ENCODE measurements at regions not wholly inside any gene's neighbourhood (a gene's known extent, or its start where the extent isn't known, plus 50 kb on each side); places are given as distances from the start of the nearest gene placed in this dataset.

DNA sequence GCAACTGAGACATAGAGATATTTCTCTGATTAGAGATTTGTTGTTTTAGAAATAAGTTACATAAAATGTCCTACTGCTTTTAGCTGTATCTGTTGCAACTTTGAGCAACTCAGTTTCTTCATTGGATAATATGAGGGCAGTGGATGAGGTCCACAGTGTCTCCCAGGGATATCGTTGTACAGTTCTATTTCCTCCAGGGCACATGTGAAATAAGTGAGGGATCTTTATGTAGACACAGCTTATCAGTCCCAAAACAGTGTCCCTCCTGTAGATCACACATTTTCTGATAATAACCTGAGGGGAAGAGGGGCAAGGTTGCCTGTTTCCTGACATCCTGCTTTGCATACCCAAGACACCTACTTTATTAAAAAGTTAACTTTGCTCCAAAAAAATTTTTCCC is 1231.2 kb upstream of the ZEB2 start (continued):
- TF ChIP-seq, protein P1, sequence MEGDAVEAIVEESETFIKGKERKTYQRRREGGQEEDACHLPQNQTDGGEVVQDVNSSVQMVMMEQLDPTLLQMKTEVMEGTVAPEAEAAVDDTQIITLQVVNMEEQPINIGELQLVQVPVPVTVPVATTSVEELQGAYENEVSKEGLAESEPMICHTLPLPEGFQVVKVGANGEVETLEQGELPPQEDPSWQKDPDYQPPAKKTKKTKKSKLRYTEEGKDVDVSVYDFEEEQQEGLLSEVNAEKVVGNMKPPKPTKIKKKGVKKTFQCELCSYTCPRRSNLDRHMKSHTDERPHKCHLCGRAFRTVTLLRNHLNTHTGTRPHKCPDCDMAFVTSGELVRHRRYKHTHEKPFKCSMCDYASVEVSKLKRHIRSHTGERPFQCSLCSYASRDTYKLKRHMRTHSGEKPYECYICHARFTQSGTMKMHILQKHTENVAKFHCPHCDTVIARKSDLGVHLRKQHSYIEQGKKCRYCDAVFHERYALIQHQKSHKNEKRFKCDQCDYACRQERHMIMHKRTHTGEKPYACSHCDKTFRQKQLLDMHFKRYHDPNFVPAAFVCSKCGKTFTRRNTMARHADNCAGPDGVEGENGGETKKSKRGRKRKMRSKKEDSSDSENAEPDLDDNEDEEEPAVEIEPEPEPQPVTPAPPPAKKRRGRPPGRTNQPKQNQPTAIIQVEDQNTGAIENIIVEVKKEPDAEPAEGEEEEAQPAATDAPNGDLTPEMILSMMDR (conservative IDR thresholded peaks at IDR 0.05; ENCODE audit: low read depth in 2 of 2), result no peak
- TF ChIP-seq ZNF114 (CRISPR knock-in tag; IDR thresholded peaks at IDR 0.05) (no peak), POLR2AphosphoS5 (IDR thresholded peaks at IDR 0.05; ENCODE audit: low read depth) (no peak), CREB1 (CRISPR knock-in tag; IDR thresholded peaks at IDR 0.05; ENCODE audit: low read depth) (no peak), JUNB (IDR thresholded peaks at IDR 0.05; ENCODE audit: unreplicated experiment) (no peak), STAT1 (IDR thresholded peaks at IDR 0.05; ENCODE audit: unreplicated experiment) (no peak), EZH2phosphoT487 (IDR thresholded peaks at IDR 0.05; ENCODE audit: unreplicated experiment) (no peak)

DNA sequence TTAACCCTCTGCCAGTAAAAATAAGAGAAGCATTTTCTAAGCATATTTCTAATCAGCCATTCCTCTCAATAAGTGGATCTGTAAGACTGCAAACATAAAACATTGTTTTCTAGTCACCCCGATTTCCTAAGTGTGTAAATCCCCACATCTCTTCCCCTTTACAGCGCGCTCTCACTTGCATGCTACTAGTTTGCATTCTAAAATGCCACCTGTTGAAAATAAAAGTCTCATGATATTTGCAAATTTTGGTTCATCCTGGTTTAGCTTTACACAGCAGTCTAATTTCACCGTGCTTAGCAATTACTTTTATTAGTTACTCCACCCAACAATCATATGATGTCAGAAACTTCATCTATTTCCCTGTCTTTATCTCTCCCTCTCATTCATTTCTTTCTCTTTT is 1230.7 kb upstream of the ZEB2 start:
- no peaks in the 10 kb centered on the region for H3K36me3 ChIP-seq (ENCODE audit: insufficient read depth)
- H3K27ac ChIP-seq (ENCODE audit: low read depth), result no peak overlapping the region
- Mint-ChIP-seq H3K27me3 (ENCODE audit: insufficient read depth, low read depth, poor library complexity) (no peaks in the 10 kb centered on the region), H3K36me3 (ENCODE audit: low read depth) (no peaks in the 10 kb centered on the region), H3K27ac (peak overlapping the region; percentile 0; the same call in 1 of the 2 replicates), H3K9me3 (no peaks in the 10 kb centered on the region), H3K4me3 (no peak overlapping the region), H3K4me1 (peaks cover 18% of the 10 kb centered on the region)
- H3K79me2 ChIP-seq (replicated peaks; ENCODE audit: insufficient read depth), result no peaks in the 10 kb centered on the region
- no peak for ATAC-seq
- no peaks in the 10 kb centered on the region for H4K20me1 ChIP-seq (replicated peaks; ENCODE audit: insufficient read depth)
- peaks cover 17% of the 10 kb centered on the region for H3K4me1 ChIP-seq (ENCODE audit: insufficient read depth)
- no peak overlapping the region for H3K4me2 ChIP-seq
- H3K4me3 ChIP-seq, result no peak overlapping the region
- DNase-seq (ENCODE audit: low spot score), result no peak
- H2AFZ ChIP-seq, result no peak overlapping the region
- H3K27me3 ChIP-seq (ENCODE audit: insufficient read depth), result no peaks in the 10 kb centered on the region
- H3F3A ChIP-seq (replicated peaks; ENCODE audit: low read depth), result no peaks in the 10 kb centered on the region
- no peaks in the 10 kb centered on the region for H3K9me2 ChIP-seq (ENCODE audit: insufficient read depth)
- TF ChIP-seq, protein P2, sequence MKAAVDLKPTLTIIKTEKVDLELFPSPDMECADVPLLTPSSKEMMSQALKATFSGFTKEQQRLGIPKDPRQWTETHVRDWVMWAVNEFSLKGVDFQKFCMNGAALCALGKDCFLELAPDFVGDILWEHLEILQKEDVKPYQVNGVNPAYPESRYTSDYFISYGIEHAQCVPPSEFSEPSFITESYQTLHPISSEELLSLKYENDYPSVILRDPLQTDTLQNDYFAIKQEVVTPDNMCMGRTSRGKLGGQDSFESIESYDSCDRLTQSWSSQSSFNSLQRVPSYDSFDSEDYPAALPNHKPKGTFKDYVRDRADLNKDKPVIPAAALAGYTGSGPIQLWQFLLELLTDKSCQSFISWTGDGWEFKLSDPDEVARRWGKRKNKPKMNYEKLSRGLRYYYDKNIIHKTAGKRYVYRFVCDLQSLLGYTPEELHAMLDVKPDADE (IDR thresholded peaks at IDR 0.05), result no peak
- TF ChIP-seq EZH2phosphoT487 (IDR thresholded peaks at IDR 0.05; ENCODE audit: unreplicated experiment), result no peak
- no peak for TF ChIP-seq ZNF114 (CRISPR knock-in tag; IDR thresholded peaks at IDR 0.05)
- TF ChIP-seq EZH2 (IDR thresholded peaks at IDR 0.05; ENCODE audit: low read depth, unreplicated experiment), result no peak
- TF ChIP-seq, protein P1 (conservative IDR thresholded peaks at IDR 0.05; ENCODE audit: low read depth in 2 of 2), result no peak
- TF ChIP-seq STAT1 (IDR thresholded peaks at IDR 0.05; ENCODE audit: unreplicated experiment), result no peak
- TF ChIP-seq, protein P3, sequence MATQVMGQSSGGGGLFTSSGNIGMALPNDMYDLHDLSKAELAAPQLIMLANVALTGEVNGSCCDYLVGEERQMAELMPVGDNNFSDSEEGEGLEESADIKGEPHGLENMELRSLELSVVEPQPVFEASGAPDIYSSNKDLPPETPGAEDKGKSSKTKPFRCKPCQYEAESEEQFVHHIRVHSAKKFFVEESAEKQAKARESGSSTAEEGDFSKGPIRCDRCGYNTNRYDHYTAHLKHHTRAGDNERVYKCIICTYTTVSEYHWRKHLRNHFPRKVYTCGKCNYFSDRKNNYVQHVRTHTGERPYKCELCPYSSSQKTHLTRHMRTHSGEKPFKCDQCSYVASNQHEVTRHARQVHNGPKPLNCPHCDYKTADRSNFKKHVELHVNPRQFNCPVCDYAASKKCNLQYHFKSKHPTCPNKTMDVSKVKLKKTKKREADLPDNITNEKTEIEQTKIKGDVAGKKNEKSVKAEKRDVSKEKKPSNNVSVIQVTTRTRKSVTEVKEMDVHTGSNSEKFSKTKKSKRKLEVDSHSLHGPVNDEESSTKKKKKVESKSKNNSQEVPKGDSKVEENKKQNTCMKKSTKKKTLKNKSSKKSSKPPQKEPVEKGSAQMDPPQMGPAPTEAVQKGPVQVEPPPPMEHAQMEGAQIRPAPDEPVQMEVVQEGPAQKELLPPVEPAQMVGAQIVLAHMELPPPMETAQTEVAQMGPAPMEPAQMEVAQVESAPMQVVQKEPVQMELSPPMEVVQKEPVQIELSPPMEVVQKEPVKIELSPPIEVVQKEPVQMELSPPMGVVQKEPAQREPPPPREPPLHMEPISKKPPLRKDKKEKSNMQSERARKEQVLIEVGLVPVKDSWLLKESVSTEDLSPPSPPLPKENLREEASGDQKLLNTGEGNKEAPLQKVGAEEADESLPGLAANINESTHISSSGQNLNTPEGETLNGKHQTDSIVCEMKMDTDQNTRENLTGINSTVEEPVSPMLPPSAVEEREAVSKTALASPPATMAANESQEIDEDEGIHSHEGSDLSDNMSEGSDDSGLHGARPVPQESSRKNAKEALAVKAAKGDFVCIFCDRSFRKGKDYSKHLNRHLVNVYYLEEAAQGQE (IDR thresholded peaks at IDR 0.05; ENCODE audit: unreplicated experiment), result no peak

Data from GM23338 (cell line).